ENCODE measurements at regions not wholly inside any gene's neighbourhood (a gene's known extent, or its start where the extent isn't known, plus 50 kb on each side); places are given as distances from the start of the nearest gene placed in this dataset.

- FAIRE-seq, result no peak
- intact Hi-C loops (cut with micrococcal nuclease), result no loop called here
- no peaks in the 10 kb centered on the region for H3K9me1 ChIP-seq (replicated peaks; ENCODE audit: control insufficient read depth, extremely low read depth, insufficient read depth, low read length)
- BruUV-seq (replicated peaks), result no TSS peak
- no peaks in the 10 kb centered on the region for H3K79me2 ChIP-seq (ENCODE audit: control insufficient read depth, insufficient read depth, low read length)
- H4K20me1 ChIP-seq (replicated peaks; ENCODE audit: control insufficient read depth, extremely low read depth, insufficient read depth, low read length), result no peaks in the 10 kb centered on the region
- no peak overlapping the region for H3K4me2 ChIP-seq (ENCODE audit: insufficient read depth, low read length)
- no peaks in the 10 kb centered on the region for H3K9me3 ChIP-seq (replicated peaks; ENCODE audit: control insufficient read depth, insufficient read depth, low read length)
- dilution Hi-C loops (cut with MboI; ENCODE audit: extremely low pct_ligation_motif_present, low sequenced_read_pairs), result no loop called here
- H2AFZ ChIP-seq (ENCODE audit: low read depth, low read length), result no peak overlapping the region
- no peak for TF ChIP-seq EZH2 (IDR thresholded peaks at IDR 0.05; ENCODE audit: borderline replicate concordance, low read depth, low read length, severe bottlenecking)
- no peak for TF ChIP-seq CTCF (IDR thresholded peaks at IDR 0.05; ENCODE audit: extremely low read depth in 1 of 2, insufficient read depth in 1 of 2, low read depth in 1 of 2, low read length in 2 of 2)
- TF ChIP-seq FOS (IDR thresholded peaks at IDR 0.05; ENCODE audit: borderline replicate concordance, insufficient read depth, low read length), result no peak
- no peak for TF ChIP-seq JUN (IDR thresholded peaks at IDR 0.05; ENCODE audit: borderline replicate concordance, insufficient read depth, insufficient read length, low read depth)
- TF ChIP-seq, protein P1, sequence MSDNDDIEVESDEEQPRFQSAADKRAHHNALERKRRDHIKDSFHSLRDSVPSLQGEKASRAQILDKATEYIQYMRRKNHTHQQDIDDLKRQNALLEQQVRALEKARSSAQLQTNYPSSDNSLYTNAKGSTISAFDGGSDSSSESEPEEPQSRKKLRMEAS (IDR thresholded peaks at IDR 0.05; ENCODE audit: insufficient read depth, insufficient read length), result no peak
- TF ChIP-seq GATA2 (IDR thresholded peaks at IDR 0.05; ENCODE audit: insufficient read depth, insufficient read length, low read depth, low read length), result no peak
- TF ChIP-seq POLR2A (IDR thresholded peaks at IDR 0.05; ENCODE audit: low read depth, low read length), result no peak
- no peak for TF ChIP-seq MYC (IDR thresholded peaks at IDR 0.05; ENCODE audit: low read depth, low read length)
- no peak for TF ChIP-seq POLR2AphosphoS5 (IDR thresholded peaks at IDR 0.05; ENCODE audit: insufficient read depth, low read depth, low read length)
- H3K4me3 ChIP-seq (replicated peaks in 1 of 3; ENCODE audit: insufficient read depth in 1 of 3, low read depth in 1 of 3, low read length in 3 of 3), result no peak overlapping the region
- ChIA-PET CTCF (no interaction called here), POLR2A (no interaction called here)
- no peaks in the 10 kb centered on the region for H3K27me3 ChIP-seq (ENCODE audit: control insufficient read depth in 2 of 2, insufficient read depth in 2 of 2, low read length in 2 of 2)
- H3K27ac ChIP-seq (ENCODE audit: insufficient read depth, low read depth, low read length), result no peak overlapping the region
- no peak overlapping the region for H3K9ac ChIP-seq (replicated peaks; ENCODE audit: extremely low read depth, insufficient read depth, low read length)
- DNase-seq (ENCODE audit: low read depth, low spot score), result no peak
- no peaks in the 10 kb centered on the region for H3K36me3 ChIP-seq (ENCODE audit: control insufficient read depth in 2 of 2, extremely low read depth in 1 of 2, insufficient read depth in 2 of 2, low read length in 2 of 2)
- no peaks in the 10 kb centered on the region for H3K4me1 ChIP-seq (ENCODE audit: control insufficient read depth, extremely low read depth, insufficient read depth, low read length)
Measured at GRCh38 chr5:28190011-28190410, 1151.6 kb upstream of the CDH9 start.

Data from endothelial cell of umbilical vein (primary cell).